GM21381 (cell line): ENCODE measurements at regions not wholly inside any gene's neighbourhood (a gene's known extent, or its start where the extent isn't known, plus 50 kb on each side); places are given as distances from the start of the nearest gene placed in this dataset.
"Not testable (repeated sequence)": the region's sequence is repeated elsewhere in the genome, so short reads cannot be mapped to it uniquely, and the experiment has no call there.

Source experiments
- ATAC-seq: cut with Tn5 transposase; IDR thresholded peaks from one replicate; pipeline ENCODE4 v1.9.1; 2021; ENCODE audit warnings: mild to moderate bottlenecking, moderate library complexity; ENCODE audit not compliant: unreplicated experiment

- no peak for ATAC-seq
Observed at GRCh38 chr5:63564789-63565188, 397.5 kb downstream of the HTR1A start.

DNA sequence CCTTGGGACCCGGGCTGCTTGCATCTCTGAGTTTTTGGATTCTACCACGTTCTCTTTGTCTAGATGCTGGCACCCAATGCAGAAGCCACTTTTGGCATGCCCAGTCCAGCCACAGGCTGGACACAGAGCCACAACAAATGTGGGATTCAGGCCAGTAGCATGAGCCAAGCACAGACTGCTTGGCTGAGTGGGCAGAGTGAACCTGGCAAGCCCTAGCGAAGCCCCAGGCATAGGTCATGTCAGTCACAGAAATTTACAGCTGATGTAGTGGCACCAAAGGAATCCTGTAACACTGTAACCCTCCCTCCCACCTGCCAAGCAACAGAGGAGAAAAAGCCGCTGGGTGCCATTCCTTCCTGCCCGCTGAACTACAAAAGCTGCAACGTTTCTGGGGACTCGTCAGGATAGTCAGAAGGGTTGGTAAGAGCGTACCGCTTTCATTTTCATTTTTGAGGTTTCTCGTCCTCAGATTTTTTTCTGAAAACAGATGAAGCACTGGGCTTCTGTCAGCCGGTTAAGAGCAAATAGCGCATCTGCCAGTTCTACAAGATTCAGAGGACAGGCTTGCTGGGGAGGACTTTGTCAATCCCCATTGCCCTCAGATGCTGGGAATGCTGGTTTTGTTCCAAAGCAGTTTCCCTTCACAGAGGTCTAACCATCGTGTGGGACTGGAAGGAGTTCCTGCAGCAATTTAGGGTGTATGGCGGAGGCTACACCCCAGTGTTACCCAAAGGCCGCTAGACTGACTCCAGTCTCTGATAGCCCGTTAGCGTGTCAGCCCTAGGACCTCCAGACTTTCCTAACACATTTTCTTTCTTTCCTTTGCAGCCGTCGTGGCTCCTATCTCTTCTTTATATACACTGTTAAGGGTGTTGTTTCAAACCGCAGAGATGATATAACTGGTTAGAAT lies 399.0 kb downstream of the HTR1A start:
- ATAC-seq = no peak

- ATAC-seq = no peak
Observed at GRCh38 chr5:63555874-63556273, 406.4 kb downstream of the HTR1A start.

DNA sequence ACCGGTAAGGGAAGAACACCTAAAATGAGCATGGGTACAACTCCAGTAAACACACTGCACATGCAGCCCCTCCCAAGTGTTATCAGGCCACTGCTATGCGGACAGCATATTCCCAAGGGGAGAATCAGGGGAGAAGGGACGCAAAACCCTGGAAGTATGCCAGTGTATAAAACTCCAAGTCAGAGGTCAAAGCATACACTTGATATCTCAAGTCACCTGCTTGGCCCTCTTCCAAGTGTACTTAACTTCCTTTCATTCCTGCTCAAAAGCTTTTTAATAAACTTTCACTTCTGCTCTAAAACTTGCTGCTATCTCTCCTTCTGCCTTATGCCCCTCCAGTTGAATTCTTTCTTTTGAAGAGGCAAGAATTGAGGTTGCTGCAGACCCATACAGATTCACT lies 408.1 kb downstream of the HTR1A start:
- ATAC-seq = no peak

GRCh38 chr5:63553073-63553472 lies 409.2 kb downstream of the HTR1A start:
- ATAC-seq = no peak

GRCh38 chr5:63535840-63536602 lies 426.2 kb downstream of the HTR1A start:
- no peak for ATAC-seq

DNA sequence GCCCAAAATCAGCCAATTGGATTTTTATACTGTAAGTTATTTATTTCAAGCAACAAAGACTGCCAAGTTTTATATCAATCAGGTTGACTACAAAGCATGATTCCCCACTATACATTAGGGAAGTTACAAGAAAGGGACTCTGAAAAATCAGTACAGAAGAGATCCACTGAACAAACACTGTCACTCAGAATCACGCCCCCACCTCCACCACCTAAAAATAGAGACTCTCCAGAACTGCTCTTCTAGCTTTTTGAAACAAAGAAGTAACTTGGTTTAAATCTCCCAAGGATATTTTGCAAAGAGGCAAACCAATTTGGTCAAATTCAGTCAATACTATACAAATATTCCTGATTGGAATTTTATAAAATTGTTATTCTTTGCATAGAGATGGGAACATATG lies 438.0 kb downstream of the HTR1A start:
- ATAC-seq = no peak

- no peak for ATAC-seq
Observed at GRCh38 chr5:63516006-63516405, 446.2 kb downstream of the HTR1A start.

GRCh38 chr5:63500242-63500641 lies 462.0 kb downstream of the HTR1A start:
- no peak for ATAC-seq

DNA sequence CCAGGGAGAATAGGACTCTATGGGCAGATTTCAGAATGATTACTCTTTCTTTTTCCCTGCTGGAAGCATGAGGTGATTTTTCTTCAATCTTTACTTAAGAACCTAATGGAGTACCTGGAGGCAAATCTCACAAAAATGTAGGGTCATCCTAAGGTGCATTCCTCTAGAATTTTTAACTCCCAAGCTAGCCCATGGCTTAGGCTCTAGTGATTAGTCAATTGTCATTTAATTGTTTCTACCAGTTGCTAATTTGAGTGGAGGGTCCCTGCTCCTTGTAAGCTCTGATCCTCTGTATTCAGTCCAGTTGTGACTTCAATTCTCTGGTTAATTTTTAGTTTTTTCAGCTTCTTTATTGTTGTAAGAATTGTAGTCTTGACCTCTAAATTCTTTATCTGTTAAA lies 467.0 kb downstream of the HTR1A start:
- no peak for ATAC-seq

DNA sequence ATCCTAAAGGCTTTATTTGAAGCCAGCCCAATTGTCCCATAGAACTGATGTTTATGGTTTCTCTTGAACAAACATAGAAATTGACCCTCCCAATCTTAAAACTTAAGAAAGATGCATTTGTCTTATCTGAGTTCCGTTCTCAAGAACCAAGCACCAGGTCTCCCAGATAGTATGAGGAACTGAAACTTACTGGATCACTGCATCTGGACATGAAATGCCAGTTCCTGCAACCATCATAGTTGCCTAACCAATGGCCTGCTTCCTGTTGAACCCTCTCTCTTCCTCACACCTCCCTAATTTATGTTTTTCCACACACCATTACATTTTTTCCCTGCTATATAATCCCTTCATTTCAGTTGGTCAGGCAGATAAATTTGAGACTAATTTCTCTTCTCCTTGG lies 478.9 kb downstream of the HTR1A start:
- ATAC-seq = no peak

DNA sequence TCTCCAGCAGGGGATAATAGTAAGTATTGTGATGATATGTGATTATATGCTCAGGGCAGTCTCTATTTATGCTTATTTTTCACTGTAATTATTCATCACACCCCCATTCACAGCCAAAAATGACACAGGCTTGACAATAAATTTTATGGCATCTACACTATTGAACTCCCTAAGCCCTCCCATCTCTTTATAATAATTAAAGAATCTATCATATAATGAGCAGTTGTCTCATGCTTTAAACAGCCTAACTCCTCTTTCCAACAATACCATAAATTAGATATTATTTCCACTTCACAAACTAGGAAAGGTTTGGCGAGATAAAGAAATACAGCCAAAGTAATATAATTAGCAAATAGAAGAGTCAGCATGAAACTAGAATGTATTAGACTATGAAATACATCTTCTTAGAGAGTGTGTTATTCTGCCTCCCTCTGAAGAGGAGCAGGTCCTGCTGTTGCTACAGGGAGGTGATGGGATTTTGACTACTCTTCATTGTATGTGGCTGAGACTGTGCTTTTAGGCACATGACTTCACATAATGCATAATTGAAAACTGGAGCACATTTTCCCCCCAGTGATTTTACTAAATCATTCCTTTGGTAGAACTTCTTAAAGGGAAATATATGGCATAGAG lies 488.8 kb downstream of the HTR1A start:
- ATAC-seq = no peak

DNA sequence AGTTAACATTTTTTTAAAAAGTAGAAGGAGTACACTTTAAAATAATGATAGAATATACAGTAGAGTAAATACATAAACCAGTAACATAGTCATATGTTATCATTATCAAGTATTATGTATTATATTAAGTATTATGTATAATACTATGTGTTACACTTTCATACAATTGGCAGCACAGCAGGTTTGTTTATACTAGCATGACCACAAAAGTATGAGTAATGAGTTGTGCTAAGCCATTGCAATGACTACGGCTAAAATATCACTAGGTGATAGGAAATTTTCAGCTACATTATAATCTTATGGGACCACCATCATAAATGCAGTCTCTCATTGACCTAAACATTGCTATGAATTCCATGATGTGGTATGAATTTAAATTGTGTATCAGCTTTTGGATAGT lies 506.0 kb downstream of the HTR1A start:
- no peak for ATAC-seq

GRCh38 chr5:63451188-63451587 lies 511.1 kb downstream of the HTR1A start:
- no peak for ATAC-seq

DNA sequence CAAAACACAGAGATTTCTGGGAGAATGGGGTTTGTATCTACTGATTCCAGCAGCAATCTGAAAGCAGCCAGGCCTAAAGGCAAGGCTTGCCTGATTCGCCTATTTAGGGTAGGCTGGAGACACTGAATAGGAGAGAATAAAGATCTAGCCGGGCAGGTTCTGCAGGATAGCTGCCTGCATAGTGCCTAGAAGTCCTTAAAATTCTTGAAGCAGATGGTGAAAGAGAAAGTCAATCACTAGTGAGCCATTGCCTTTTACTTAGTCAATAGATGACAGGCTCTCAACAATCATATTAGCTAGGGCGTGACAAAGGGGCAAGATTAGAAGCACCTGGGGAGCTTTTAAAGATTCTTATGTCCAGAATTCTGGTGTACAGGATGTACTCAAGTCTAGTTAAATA lies 522.7 kb downstream of the HTR1A start:
- no peak for ATAC-seq

- ATAC-seq = no peak
Observed at GRCh38 chr5:63409737-63410136, 552.5 kb downstream of the HTR1A start.

DNA sequence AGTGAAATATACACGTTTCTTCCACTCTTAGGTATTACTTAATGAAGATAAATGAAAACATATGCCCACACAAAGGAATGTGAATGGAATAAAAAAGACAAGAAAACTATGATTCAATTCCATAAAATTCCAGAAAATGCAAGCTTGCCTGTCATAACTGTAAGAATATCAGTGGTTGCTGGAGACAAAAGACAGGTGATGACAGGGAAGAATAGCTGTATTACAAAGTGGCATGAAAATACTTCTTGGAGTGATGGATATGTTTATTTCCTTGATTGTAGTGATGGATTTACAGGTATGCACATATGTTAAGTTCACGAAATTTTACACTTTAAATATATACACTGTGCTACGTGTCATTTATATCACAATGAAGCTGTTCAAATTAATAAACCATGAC lies 553.3 kb downstream of the HTR1A start:
- ATAC-seq = no peak

GRCh38 chr5:63401436-63402046 lies 560.7 kb downstream of the HTR1A start:
- peak; percentile 94 for ATAC-seq

DNA sequence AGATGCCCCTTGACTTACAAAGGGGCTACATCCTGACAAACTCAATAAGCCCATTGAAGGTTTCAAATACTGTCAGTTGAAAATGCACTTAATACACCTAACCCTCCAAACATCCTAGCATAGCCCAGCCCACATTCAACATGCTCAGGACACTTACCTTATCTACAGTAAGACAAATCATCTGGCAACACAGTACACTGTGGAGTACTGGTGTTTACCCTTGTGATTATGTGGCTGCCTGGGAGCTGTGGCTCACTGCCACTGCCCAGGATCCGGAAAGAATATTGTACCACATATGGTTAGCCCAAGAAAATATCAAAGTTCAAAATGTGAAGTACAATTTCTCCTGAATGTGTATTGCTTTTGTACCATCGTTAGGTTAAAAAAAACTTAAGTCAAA lies 562.2 kb downstream of the HTR1A start:
- ATAC-seq = no peak

DNA sequence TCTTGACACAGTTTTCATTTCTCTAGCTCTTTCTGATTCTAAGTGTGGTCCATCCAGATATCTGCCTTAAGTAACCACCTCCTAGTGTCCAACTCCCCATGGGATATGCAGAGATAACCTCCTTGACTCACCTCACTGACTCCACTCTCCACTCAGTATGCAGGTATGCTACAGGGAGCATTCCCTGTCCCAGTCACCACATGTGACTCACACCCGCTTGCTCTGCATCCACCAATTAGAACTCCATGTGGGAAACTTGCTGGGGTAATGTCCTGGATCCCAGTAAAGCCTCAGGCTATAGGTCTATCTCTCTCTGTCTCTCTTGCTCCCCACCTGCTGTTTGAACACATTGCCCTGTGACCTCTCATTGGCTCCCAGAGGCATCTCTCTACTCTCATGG lies 563.9 kb downstream of the HTR1A start:
- no peak for ATAC-seq

DNA sequence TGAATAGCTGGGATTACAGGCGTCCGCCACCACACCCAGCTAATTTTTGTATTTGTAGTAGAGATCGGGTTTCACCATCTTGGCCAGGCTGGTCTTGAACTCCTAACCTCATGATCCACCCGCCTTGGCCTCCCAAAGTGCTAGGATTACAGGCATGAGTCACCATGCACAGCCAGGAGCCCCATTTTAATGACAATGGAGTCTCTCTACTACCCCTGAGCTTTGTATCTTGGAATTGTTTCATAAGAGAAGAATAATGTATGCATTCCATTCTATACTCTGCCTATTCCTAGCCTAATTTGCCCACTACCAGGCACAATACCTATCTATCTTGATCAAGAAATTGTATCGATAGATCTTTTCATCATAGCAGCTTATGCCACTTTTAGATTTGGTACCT lies 574.1 kb downstream of the HTR1A start:
- ATAC-seq = not testable (repeated sequence)
